ENCODE measurements at regions not wholly inside any gene's neighbourhood (a gene's known extent, or its start where the extent isn't known, plus 50 kb on each side); places are given as distances from the start of the nearest gene placed in this dataset.

GRCh38 chr6:98669371-98669770 is 165.0 kb upstream of the POU3F2 start:
- Histone ChIP-seq H3K36me3 (no peaks in the 10 kb centered on the region), H3K4me3 (no peak overlapping the region), H3K27me3 (no peaks in the 10 kb centered on the region), H3K9me3 (no peaks in the 10 kb centered on the region)
- DNase-seq = no peak

- no peaks in the 10 kb centered on the region for H3K27me3 ChIP-seq
- DNase-seq = no peak
- H3K4me3 ChIP-seq = no peak overlapping the region
- H3K36me3 ChIP-seq = no peaks in the 10 kb centered on the region
- no peaks in the 10 kb centered on the region for H3K9me3 ChIP-seq
These were observed 164.2 kb upstream of the POU3F2 start for GRCh38 chr6:98670045-98670746.

GRCh38 chr6:98672681-98673475 is 161.5 kb upstream of the POU3F2 start:
- no peaks in the 10 kb centered on the region for H3K36me3 ChIP-seq
- no peaks in the 10 kb centered on the region for H3K27me3 ChIP-seq
- no peak for DNase-seq
- H3K4me3 ChIP-seq = no peak overlapping the region
- no peaks in the 10 kb centered on the region for H3K9me3 ChIP-seq

GRCh38 chr6:98678481-98678880 is 155.9 kb upstream of the POU3F2 start:
- DNase-seq = no peak

DNA sequence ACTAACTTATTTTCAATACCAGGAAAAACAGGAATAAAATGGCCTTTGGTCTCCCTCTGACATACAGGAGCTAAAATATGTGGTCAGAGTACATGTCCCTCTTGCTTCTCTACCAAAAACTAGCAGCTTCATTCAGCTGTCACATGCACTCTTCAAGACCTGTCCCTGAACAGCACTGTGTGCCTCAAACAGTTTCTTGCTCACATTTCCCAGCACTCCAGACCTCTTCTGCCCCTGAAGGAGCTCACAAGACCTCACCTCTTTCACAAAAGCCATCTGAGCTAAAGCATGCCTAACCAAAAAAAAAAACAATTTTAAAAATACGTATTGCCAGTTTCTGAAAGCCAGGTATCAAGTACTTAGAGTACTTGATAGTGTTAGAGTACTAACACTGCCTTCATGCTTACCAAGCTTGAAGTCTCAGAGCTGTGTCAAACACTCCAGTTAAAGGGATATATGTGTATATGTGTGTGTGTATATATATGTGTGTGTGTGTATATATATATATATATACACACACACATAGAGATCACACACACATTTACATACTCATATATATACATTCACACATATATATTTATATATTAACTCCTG is 148.3 kb upstream of the POU3F2 start:
- H3K27me3 ChIP-seq = no peaks in the 10 kb centered on the region
- no peak for DNase-seq
- no peak overlapping the region for H3K4me3 ChIP-seq
- H3K36me3 ChIP-seq = no peaks in the 10 kb centered on the region
- no peaks in the 10 kb centered on the region for H3K9me3 ChIP-seq

More at GRCh38 chr6:98678481-98678880, 155.9 kb upstream of the POU3F2 start:
- Histone ChIP-seq H3K4me3 (no peak overlapping the region), H3K9me3 (no peaks in the 10 kb centered on the region), H3K27me3 (no peaks in the 10 kb centered on the region), H3K36me3 (no peaks in the 10 kb centered on the region)

- Histone ChIP-seq H3K4me3 (no peak overlapping the region), H3K9me3 (no peaks in the 10 kb centered on the region), H3K27me3 (no peaks in the 10 kb centered on the region), H3K36me3 (no peaks in the 10 kb centered on the region)
- DNase-seq = no peak
These were observed 146.6 kb upstream of the POU3F2 start for GRCh38 chr6:98687752-98688151.

DNA sequence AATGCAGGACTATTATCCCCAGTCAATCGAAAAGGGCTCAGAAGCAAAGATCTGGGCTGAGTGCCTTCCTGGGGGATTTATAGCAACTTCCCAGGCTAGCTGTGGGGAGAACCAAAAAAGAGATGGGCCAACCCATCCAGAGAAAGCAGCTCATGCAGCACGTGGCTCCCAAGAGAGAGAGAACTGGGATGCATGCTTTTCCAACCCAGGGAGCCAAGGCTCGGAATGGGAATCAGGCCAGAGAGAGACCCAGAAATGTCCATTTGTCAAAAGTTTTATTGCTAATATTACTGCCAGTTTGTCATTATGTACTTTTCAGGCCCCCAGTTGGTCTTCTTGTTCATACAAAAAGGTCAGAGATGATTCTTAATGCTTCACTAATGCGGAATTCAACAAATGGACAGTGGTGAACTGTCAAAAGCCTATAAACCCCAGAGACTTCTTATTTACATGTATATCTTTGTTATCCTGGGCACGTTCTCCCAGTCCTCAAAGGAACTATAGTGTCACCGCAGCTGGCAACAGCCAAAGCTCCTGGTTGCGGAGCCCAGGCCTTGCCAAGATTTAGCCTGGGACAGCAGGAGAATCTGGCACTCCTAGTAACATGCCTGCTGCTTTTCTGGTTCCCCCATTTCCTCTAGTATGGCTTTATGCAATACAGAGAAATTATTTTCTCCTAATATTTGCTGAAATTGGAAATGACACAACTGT is 139.1 kb upstream of the POU3F2 start:
- Histone ChIP-seq H3K27me3 (no peaks in the 10 kb centered on the region), H3K36me3 (no peaks in the 10 kb centered on the region), H3K4me3 (no peak overlapping the region), H3K9me3 (no peaks in the 10 kb centered on the region)
- no peak for DNase-seq

DNA sequence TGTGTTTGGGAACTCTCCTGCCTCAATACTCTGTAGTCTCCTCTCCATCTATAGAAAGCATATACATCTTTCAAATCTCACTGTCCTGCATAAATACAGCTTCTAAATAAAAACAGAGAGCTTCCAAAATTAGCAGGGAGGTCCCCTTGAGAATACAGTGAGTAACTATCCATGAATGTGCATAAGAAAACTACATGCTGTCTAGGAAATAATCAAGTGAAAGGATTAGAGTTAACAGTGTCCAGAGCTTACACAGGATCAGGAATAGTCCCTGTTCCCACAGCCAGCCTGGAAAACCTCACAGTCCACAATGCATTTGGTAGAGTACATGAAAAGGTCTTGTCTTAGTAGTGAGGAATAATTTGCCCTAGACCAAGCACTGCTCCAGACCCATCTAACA is 123.0 kb upstream of the POU3F2 start:
- Histone ChIP-seq H3K36me3 (no peaks in the 10 kb centered on the region), H3K9me3 (no peaks in the 10 kb centered on the region), H3K27me3 (no peaks in the 10 kb centered on the region), H3K4me3 (no peak overlapping the region)
- DNase-seq = no peak

- Histone ChIP-seq H3K36me3 (no peaks in the 10 kb centered on the region), H3K9me3 (no peaks in the 10 kb centered on the region), H3K4me3 (no peak overlapping the region), H3K27me3 (0 out of 2 replicates have a peak, but pooled peaks cover 2% of the 10 kb centered on the region)
- no peak for DNase-seq
These were observed 118.0 kb upstream of the POU3F2 start for GRCh38 chr6:98716341-98716740.

GRCh38 chr6:98717322-98717877 is 117.0 kb upstream of the POU3F2 start:
- Histone ChIP-seq H3K27me3 (0 out of 2 replicates have a peak, but pooled peaks cover 2% of the 10 kb centered on the region), H3K36me3 (no peaks in the 10 kb centered on the region), H3K9me3 (no peaks in the 10 kb centered on the region), H3K4me3 (no peak overlapping the region)
- no peak for DNase-seq

DNA sequence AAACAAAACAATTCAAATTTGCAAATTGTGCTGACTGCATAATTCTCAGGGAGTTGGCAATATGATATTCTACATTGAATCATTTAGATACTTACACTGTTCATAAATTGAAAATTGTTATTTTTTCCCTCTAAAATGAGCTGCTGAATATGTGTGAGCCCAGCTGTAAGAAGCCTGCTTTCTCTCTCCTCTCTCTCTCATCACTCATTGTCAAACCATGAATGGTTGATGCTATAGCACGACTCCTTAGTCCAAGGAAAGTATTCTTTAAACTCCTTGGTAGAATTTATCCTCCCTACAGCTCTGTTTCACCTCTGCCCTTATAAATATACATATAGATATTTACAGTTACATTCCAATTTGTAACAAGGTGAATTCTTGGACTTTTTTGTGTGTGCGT is 116.4 kb upstream of the POU3F2 start:
- Histone ChIP-seq H3K4me3 (no peak overlapping the region), H3K27me3 (0 out of 2 replicates have a peak, but pooled peaks cover 2% of the 10 kb centered on the region), H3K36me3 (no peaks in the 10 kb centered on the region), H3K9me3 (no peaks in the 10 kb centered on the region)
- no peak for DNase-seq

DNA sequence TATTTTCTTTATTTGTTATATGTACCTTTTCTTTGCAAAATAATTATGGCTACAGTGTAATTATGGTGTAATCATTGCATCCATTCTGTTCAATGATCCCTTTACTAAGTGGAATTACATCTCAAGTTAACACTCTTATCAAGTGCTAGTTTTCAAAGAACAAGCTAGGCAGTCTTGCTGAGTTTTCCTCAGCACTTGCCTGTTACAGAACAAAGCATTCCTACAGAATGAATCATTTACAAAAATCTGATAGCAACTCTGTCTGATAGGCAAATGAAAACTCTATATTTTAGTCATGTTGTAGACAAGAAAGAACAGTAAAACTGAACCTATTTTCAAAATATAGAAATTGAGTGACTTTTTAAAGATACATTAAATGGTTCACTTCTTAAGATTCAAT is 109.8 kb upstream of the POU3F2 start:
- no peaks in the 10 kb centered on the region for H3K36me3 ChIP-seq
- H3K4me3 ChIP-seq = no peak overlapping the region
- no peak for DNase-seq
- no peaks in the 10 kb centered on the region for H3K27me3 ChIP-seq
- no peaks in the 10 kb centered on the region for H3K9me3 ChIP-seq

DNA sequence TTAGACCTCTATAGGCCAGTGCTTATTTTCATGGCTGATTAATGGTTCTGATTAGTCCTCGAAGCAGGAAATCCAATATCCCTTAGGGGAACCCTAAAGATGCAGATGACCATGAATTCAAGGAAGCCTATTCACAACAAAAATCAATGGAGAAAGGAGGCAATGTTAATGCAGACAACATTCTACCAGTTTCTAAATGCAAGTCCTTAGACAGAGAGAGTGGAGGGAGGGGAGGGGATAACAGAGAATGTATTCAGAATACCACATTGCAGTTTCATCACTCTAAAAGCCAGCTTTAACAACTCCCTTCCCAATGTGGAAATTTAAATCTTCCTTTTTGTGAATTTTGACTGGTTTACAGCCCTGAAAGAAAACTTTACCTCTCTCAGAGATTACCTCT is 87.1 kb upstream of the POU3F2 start:
- DNase-seq = no peak
- H3K9me3 ChIP-seq = peaks cover 2% of the 10 kb centered on the region; the same call in 1 of the 2 replicates
- H3K27me3 ChIP-seq = no peaks in the 10 kb centered on the region
- H3K4me3 ChIP-seq = no peak overlapping the region
- H3K36me3 ChIP-seq = no peaks in the 10 kb centered on the region

DNA sequence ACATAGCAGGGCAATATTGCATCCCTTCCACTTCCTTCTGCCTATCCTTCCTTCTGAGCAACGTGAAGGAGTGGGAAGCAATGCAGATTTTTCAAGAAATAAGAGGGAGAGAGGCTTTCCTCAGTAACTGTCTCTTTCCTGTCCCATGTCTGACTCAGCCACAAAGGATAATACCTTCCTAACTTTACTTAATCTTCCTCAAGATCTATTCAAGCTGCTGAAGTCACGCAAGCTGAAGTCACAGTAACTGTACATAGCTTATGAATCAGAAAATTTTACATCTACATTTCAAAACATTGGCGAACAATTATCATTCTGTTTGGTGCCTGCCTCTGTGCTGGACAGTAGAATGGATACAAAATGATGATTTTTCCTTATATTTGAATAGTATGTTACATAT is 86.4 kb upstream of the POU3F2 start:
- Histone ChIP-seq H3K4me3 (no peak overlapping the region), H3K27me3 (no peaks in the 10 kb centered on the region), H3K9me3 (peaks cover 2% of the 10 kb centered on the region; the same call in 1 of the 2 replicates), H3K36me3 (no peaks in the 10 kb centered on the region)
- DNase-seq = peak; percentile 1

DNA sequence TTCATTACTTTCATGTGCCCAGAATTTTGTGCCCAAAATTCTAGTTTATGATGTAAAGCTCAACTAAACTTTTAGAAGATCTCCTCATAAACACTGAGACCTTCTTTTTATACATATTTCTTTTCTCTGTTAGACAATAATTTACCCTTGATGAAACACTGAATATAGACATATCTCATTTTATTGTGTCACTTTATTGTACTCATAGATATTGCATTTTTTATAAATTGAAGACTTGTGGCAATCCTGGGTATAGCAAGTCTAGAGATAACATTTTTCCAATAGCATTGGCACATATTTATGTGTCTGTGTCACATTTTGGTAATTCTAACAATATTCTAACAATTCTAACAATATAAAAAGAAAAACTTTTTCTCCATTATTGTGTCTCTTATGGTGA is 74.9 kb upstream of the POU3F2 start:
- no peak overlapping the region for H3K4me3 ChIP-seq
- no peak for DNase-seq
- H3K27me3 ChIP-seq = no peaks in the 10 kb centered on the region
- no peaks in the 10 kb centered on the region for H3K36me3 ChIP-seq
- peaks cover 2% of the 10 kb centered on the region; the same call in 1 of the 2 replicates for H3K9me3 ChIP-seq

- Histone ChIP-seq H3K36me3 (no peaks in the 10 kb centered on the region), H3K4me3 (peak overlapping the region; percentile 30), H3K9me3 (peaks cover 2% of the 10 kb centered on the region; the same call in 1 of the 2 replicates), H3K27me3 (no peaks in the 10 kb centered on the region)
- no peak for DNase-seq
These were observed 69.9 kb upstream of the POU3F2 start for GRCh38 chr6:98764373-98764911.
